GM12892 (cell line): ENCODE measurements at regions not wholly inside any gene's neighbourhood (a gene's known extent, or its start where the extent isn't known, plus 50 kb on each side); places are given as distances from the start of the nearest gene placed in this dataset.

ENCODE experiments used
- POLR2A ChIP-seq: IDR thresholded peaks from 2 replicates; pipeline ENCODE4 v1.6.1; 2011; ENCODE audit warnings: low read depth, low read length, control low read depth
- POLR2AphosphoS5 ChIP-seq: IDR thresholded peaks from 2 replicates; pipeline ENCODE4 v1.6.1; 2011; ENCODE audit warnings: low read depth, low read length, control low read depth
- TAF1 ChIP-seq: IDR thresholded peaks from 2 replicates; pipeline ENCODE4 v1.6.1; 2011; ENCODE audit warnings: low read depth, mild to moderate bottlenecking, control low read depth, low read length, borderline replicate concordance

- no peak for TF ChIP-seq POLR2AphosphoS5
- TF ChIP-seq POLR2A = no peak
- no peak for TF ChIP-seq TAF1
Observed at GRCh38 chr2:7169593-7169992, 252.4 kb downstream of the RNF144A start.
